Karpas-422 (cell line): ENCODE measurements at regions not wholly inside any gene's neighbourhood (a gene's known extent, or its start where the extent isn't known, plus 50 kb on each side); places are given as distances from the start of the nearest gene placed in this dataset.

Source experiments
- DNase-seq: peaks from one replicate; pipeline ENCODE4 v3.0.0-alpha.2; 2015
- H2AFZ ChIP-seq: fragments of 200-600 bp; sonication (generic); 2 replicates; pipeline ENCODE4 v1.6.1; 2014; ENCODE audit warnings: antibody characterized with exemption, low read length, mixed read lengths
- H3K27ac ChIP-seq: fragments of 200-600 bp; sonication (generic); 2 replicates; pipeline ENCODE4 v1.5.1; 2014; ENCODE audit warnings: mild to moderate bottlenecking, low read length, moderate library complexity
- H3K27me3 ChIP-seq: fragments of 200-600 bp; sonication (generic); 2 replicates; pipeline ENCODE4 v1.6.1; 2014; ENCODE audit warnings: low read length, mixed read lengths
- H3K36me3 ChIP-seq: fragments of 200-600 bp; sonication (generic); 2 replicates; pipeline ENCODE4 v1.6.1; 2014; ENCODE audit warnings: low read length, mixed read lengths; ENCODE audit not compliant: insufficient read depth
- H3K4me1 ChIP-seq: fragments of 200-600 bp; sonication (generic); 2 replicates; pipeline ENCODE4 v1.6.1; 2014; ENCODE audit warnings: mild to moderate bottlenecking, low read length, mixed read lengths
- H3K4me2 ChIP-seq: fragments of 200-600 bp; sonication (generic); 2 replicates; pipeline ENCODE4 v1.6.1; 2014; ENCODE audit warnings: low read length, low read depth, mild to moderate bottlenecking; ENCODE audit not compliant: poor library complexity, severe bottlenecking
- H3K4me3 ChIP-seq: fragments of 200-600 bp; sonication (generic); 2 replicates; pipeline ENCODE4 v1.5.1; 2014; ENCODE audit warnings: mild to moderate bottlenecking, antibody characterized with exemption, low read length, mixed read lengths
- H3K79me2 ChIP-seq: fragments of 200-600 bp; sonication (generic); 2 replicates; pipeline ENCODE4 v1.6.1; 2014; ENCODE audit warnings: mild to moderate bottlenecking, low read length, mixed read lengths
- H3K9ac ChIP-seq: fragments of 200-600 bp; sonication (generic); 2 replicates; pipeline ENCODE4 v1.6.0; 2014; ENCODE audit warnings: low read length
- H3K9me2 ChIP-seq: fragments of 200-600 bp; sonication (generic), shearing (Covaris generic); replicated peaks from 2 replicates; pipeline ENCODE4 v1.6.0; 2014; ENCODE audit warnings: mild to moderate bottlenecking, low read length, moderate library complexity; ENCODE audit not compliant: insufficient read depth
- H3K9me3 ChIP-seq: fragments of 300-700, 200-600 bp; sonication (generic); 2 replicates; pipeline ENCODE4 v1.6.1; 2014; ENCODE audit warnings: low read length, mixed read lengths
- H4K20me1 ChIP-seq: fragments of 200-600 bp; sonication (generic); 2 replicates; pipeline ENCODE4 v1.6.1; 2014; ENCODE audit warnings: mild to moderate bottlenecking, antibody characterized with exemption, low read length, low read depth; ENCODE audit not compliant: insufficient read depth

DNA sequence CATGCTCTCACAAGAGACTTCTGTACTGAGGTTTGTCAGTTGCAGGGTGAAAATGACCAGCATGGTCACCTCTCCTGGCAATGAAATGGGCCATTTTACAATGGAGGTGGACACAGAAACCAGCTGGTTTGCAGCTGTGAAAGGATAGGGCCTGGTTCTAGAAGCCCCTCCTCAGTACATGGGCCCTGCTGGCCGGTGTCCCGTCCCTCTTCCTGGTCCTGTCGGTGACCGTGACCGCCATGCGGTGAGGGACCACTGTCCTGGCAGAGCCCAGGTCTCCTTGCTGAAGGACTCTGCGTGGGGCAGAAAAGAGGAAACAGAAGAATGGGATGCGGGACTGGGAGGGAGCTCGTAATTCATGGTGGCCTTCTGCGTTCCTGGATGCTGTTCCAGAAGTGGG is 76.0 kb upstream of the ZNF423 start:
- Histone ChIP-seq H3K9ac (no peak overlapping the region), H3K27ac (no peak overlapping the region), H2AFZ (no peak overlapping the region), H3K9me2 (no peaks in the 10 kb centered on the region), H3K4me1 (no peaks in the 10 kb centered on the region), H3K4me2 (no peak overlapping the region), H4K20me1 (no peaks in the 10 kb centered on the region), H3K79me2 (no peaks in the 10 kb centered on the region), H3K27me3 (no peaks in the 10 kb centered on the region), H3K9me3 (no peaks in the 10 kb centered on the region), H3K4me3 (no peak overlapping the region), H3K36me3 (no peaks in the 10 kb centered on the region)
- no peak for DNase-seq

DNA sequence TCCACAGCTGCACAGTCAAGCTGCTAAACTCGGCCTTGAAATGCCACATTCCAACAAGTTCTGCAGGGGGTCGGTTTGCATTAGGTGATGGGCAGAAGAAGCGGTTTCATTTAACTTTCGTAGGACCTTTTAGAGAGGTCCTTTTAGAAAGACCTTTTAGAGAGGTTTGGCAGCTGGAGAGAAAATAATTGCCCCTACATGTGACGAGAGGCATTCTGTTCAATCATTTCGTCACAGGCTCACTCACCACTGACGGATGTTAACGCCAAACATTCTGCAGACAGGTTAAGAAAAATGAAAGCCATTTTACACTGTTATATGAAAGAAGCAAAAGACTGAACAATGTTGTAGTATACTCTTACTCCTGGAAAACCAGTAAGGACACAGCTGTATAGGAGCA is 76.5 kb upstream of the ZNF423 start:
- no peak overlapping the region for H3K9ac ChIP-seq
- no peak overlapping the region for H3K27ac ChIP-seq
- no peak overlapping the region for H3K4me3 ChIP-seq
- DNase-seq, result no peak
- H3K27me3 ChIP-seq, result no peaks in the 10 kb centered on the region
- H3K36me3 ChIP-seq, result no peaks in the 10 kb centered on the region
- H3K9me2 ChIP-seq, result no peaks in the 10 kb centered on the region
- H2AFZ ChIP-seq, result no peak overlapping the region
- no peaks in the 10 kb centered on the region for H3K9me3 ChIP-seq
- no peaks in the 10 kb centered on the region for H3K4me1 ChIP-seq
- no peaks in the 10 kb centered on the region for H4K20me1 ChIP-seq
- no peak overlapping the region for H3K4me2 ChIP-seq
- H3K79me2 ChIP-seq, result no peaks in the 10 kb centered on the region

DNA sequence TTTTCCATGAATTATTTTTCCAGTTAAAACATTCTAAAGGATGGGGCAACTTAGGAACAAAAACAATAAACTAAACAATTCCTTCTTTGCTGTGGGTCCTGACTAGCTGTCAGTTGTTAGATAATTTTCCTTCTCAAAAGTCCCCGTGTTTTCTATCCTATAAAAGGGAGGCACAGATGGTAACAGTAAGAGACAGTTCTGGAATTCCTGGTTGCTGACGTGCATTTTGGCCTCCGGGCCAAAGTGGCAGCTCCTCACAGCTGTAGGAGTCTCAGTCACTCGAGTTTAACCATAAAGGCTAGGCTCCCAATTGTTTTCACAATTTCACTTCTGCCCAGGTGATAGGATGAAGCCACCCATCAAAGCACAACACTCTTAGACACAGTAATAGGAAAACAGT is 77.0 kb upstream of the ZNF423 start:
- no peaks in the 10 kb centered on the region for H3K9me3 ChIP-seq
- no peak overlapping the region for H3K27ac ChIP-seq
- no peak overlapping the region for H3K4me2 ChIP-seq
- H3K9ac ChIP-seq, result no peak overlapping the region
- H3K36me3 ChIP-seq, result no peaks in the 10 kb centered on the region
- H4K20me1 ChIP-seq, result no peaks in the 10 kb centered on the region
- no peak overlapping the region for H3K4me3 ChIP-seq
- no peaks in the 10 kb centered on the region for H3K4me1 ChIP-seq
- no peak for DNase-seq
- no peaks in the 10 kb centered on the region for H3K9me2 ChIP-seq
- no peaks in the 10 kb centered on the region for H3K79me2 ChIP-seq
- no peaks in the 10 kb centered on the region for H3K27me3 ChIP-seq
- no peak overlapping the region for H2AFZ ChIP-seq

DNA sequence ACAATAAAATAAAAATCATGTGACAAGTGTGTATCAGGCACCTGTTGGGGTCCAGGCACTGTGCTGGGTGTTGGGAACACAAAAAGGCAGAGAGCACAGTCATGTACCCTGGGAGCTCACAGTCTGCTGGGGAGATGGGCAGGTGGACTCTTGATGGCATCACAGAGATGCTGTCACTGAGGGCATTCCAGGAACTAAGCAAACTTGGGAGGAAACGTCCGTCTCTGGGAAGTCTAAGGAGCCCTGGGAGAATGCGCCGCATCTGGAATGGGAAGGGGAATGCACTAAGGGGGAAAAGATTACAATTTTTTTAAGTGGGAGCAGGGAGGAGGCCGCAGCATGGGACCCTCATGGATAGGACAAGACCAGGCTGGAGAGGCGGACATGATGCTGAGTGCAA is 80.9 kb upstream of the ZNF423 start:
- no peak overlapping the region for H3K9ac ChIP-seq
- H3K9me3 ChIP-seq, result no peaks in the 10 kb centered on the region
- no peak overlapping the region for H3K4me2 ChIP-seq
- no peaks in the 10 kb centered on the region for H3K79me2 ChIP-seq
- H3K27ac ChIP-seq, result no peak overlapping the region
- H3K4me1 ChIP-seq, result no peaks in the 10 kb centered on the region
- no peaks in the 10 kb centered on the region for H3K36me3 ChIP-seq
- no peaks in the 10 kb centered on the region for H3K9me2 ChIP-seq
- no peak overlapping the region for H3K4me3 ChIP-seq
- DNase-seq, result no peak
- no peaks in the 10 kb centered on the region for H4K20me1 ChIP-seq
- no peaks in the 10 kb centered on the region for H3K27me3 ChIP-seq
- H2AFZ ChIP-seq, result no peak overlapping the region

DNA sequence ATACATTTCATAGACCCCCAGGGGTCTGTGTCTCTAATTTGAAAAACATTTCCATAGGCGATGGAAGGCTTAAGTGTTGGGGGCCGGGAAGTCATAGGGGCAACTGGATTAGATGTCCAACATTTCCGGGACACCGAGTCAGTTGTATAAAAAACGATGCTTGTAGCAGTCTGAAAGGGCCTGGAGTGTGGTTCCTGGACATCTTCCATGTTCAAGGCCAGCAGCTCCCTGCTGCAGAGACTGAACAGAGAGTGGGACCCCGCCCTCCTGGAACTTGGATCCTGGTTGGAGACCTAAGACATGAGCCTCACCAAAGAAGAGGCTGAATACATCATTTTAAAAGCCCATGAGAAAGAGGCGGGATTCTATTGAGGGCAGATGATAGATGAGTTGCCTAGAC is 82.0 kb upstream of the ZNF423 start:
- DNase-seq, result no peak
- Histone ChIP-seq H3K9me2 (no peaks in the 10 kb centered on the region), H3K27me3 (no peaks in the 10 kb centered on the region), H3K27ac (no peak overlapping the region), H3K4me1 (no peaks in the 10 kb centered on the region), H2AFZ (no peak overlapping the region), H3K9me3 (no peaks in the 10 kb centered on the region), H3K79me2 (no peaks in the 10 kb centered on the region), H4K20me1 (no peaks in the 10 kb centered on the region), H3K36me3 (no peaks in the 10 kb centered on the region), H3K4me2 (no peak overlapping the region), H3K4me3 (no peak overlapping the region), H3K9ac (no peak overlapping the region)

DNA sequence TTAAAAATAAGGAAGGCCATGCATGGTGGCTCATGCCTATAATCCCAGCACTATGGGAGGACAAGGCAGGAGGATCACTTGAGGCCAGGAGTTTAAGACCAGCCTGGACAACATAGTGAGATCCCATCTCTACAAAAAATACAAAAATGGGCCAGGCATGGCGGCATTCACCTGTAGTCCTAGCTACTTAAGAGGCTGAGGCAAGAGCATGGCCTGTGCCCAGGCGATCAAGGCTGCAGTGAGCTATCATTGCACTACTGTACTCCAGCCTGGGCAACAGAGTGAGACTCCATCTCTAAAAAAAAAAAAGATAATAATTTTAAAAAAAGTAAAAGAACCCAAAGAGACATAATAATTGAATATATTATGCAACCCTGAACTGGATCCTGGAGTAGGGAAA is 83.6 kb upstream of the ZNF423 start:
- no peak overlapping the region for H3K27ac ChIP-seq
- no peaks in the 10 kb centered on the region for H3K9me2 ChIP-seq
- no peak for DNase-seq
- H3K36me3 ChIP-seq, result no peaks in the 10 kb centered on the region
- no peaks in the 10 kb centered on the region for H4K20me1 ChIP-seq
- H3K9me3 ChIP-seq, result no peaks in the 10 kb centered on the region
- no peak overlapping the region for H2AFZ ChIP-seq
- no peaks in the 10 kb centered on the region for H3K27me3 ChIP-seq
- H3K79me2 ChIP-seq, result no peaks in the 10 kb centered on the region
- H3K4me3 ChIP-seq, result no peak overlapping the region
- no peak overlapping the region for H3K9ac ChIP-seq
- H3K4me1 ChIP-seq, result no peaks in the 10 kb centered on the region
- H3K4me2 ChIP-seq, result no peak overlapping the region

DNA sequence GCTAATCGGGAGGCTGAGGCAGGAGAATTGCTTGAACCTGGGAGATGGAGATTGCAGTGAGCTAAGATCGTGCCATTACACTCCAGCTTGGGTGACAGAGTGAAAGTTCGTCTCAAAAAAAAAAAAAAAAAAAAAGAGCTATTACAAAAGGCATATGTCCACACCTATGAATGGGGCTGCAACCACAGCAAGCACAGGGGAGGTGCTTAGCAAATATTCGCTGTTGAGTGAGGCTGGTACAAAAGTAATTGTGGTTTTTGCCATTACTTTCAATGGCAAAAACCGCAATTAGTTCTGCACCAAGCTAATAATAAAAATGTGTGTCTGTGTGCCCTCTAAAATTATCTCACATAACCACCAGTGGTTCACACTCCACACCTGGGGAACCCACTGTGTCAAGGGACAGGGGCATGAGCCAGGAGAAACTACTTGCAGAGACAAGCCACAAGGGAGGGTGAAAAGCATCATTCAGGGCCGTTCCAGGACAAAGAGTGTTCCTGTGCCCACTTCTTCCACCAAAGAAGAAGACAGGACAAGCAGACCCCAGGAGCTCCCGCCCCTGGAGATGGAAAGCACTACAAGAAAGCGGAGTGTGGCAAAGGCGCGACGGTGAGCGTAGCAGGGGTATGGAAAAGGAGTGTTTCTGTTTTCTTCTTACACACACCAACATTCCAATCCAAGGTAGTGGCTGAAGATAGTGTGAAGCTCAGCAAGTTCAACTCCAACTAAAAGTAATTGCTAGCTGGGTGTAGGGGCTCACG is 84.4 kb upstream of the CNEP1R1 start:
- no peaks in the 10 kb centered on the region for H3K9me2 ChIP-seq
- no peaks in the 10 kb centered on the region for H3K27me3 ChIP-seq
- no peak overlapping the region for H3K27ac ChIP-seq
- H2AFZ ChIP-seq, result no peak overlapping the region
- no peaks in the 10 kb centered on the region for H3K9me3 ChIP-seq
- no peak overlapping the region for H3K4me2 ChIP-seq
- no peaks in the 10 kb centered on the region for H3K36me3 ChIP-seq
- H3K4me3 ChIP-seq, result no peak overlapping the region
- no peak overlapping the region for H3K9ac ChIP-seq
- no peaks in the 10 kb centered on the region for H4K20me1 ChIP-seq
- DNase-seq, result no peak
- no peaks in the 10 kb centered on the region for H3K79me2 ChIP-seq
- H3K4me1 ChIP-seq, result no peaks in the 10 kb centered on the region

DNA sequence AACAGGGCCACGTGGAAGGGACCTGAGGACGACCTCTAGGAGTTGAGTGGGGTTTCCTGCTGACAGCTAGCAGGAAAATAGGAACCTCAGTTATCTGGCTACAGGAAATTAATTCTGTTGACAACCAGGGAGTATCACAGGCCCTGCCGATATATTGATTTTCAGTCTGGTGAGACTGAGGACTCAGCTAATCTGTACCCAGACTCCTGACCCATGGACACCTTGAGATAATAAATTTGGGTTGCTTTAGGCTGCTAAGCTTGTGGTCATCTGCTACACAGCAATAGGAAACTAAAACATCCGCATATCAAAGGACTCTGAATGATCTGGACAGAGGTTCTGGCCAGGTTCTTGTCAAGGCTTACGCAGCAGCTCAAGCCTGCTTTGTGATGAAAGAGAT is 80.8 kb upstream of the CNEP1R1 start:
- H3K27ac ChIP-seq, result no peak overlapping the region

More for the DNA sequence above, 80.8 kb upstream of the CNEP1R1 start:
- H4K20me1 ChIP-seq, result no peaks in the 10 kb centered on the region
- no peak overlapping the region for H2AFZ ChIP-seq
- H3K9ac ChIP-seq, result no peak overlapping the region
- H3K9me2 ChIP-seq, result no peaks in the 10 kb centered on the region
- no peaks in the 10 kb centered on the region for H3K4me1 ChIP-seq
- no peaks in the 10 kb centered on the region for H3K36me3 ChIP-seq
- H3K4me3 ChIP-seq, result no peak overlapping the region
- DNase-seq, result no peak
- H3K79me2 ChIP-seq, result no peaks in the 10 kb centered on the region
- H3K27me3 ChIP-seq, result no peaks in the 10 kb centered on the region
- no peak overlapping the region for H3K4me2 ChIP-seq
- H3K9me3 ChIP-seq, result no peaks in the 10 kb centered on the region
